ENCODE measurements at regions not wholly inside any gene's neighbourhood (a gene's known extent, or its start where the extent isn't known, plus 50 kb on each side); places are given as distances from the start of the nearest gene placed in this dataset.

DNA sequence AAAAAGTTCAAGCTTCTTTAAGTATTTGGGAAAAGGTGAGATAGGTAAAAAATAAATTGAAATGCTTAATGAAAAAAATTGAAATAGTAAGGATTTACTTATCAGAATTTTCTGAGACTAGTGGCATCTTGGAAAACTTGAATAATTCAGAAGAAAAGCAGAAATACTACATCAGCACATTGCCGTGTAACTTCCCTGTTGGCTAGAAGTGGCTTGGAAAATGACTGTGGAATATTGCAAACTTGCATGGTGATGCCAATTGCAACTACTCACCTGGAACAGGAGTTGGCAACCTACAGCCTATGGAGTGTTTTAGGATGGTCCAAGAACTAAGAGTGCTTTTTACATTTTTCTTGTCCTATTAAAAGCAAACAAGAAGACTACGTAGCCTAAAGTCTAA is 603.5 kb upstream of the VRK2 start:
- Histone ChIP-seq H3K9me3 (replicated peaks; ENCODE audit: insufficient read depth, low read length) (no peaks in the 10 kb centered on the region), H3K4me1 (ENCODE audit: low read length) (no peaks in the 10 kb centered on the region), H3F3A (ENCODE audit: insufficient read depth, low read length) (no peaks in the 10 kb centered on the region), H3K9me2 (replicated peaks; ENCODE audit: insufficient read depth, low read length) (no peaks in the 10 kb centered on the region), H3K79me2 (ENCODE audit: low read length) (no peaks in the 10 kb centered on the region), H4K20me1 (ENCODE audit: insufficient read depth, low read length) (no peaks in the 10 kb centered on the region), H3K4me3 (ENCODE audit: low read length) (no peak overlapping the region), H3K9ac (ENCODE audit: low read length) (no peak overlapping the region), H2AFZ (ENCODE audit: low read length) (no peak overlapping the region), H3K4me2 (ENCODE audit: low read depth, low read length) (no peak overlapping the region), H3K36me3 (replicated peaks; ENCODE audit: insufficient read depth, low read length) (no peaks in the 10 kb centered on the region), H3K27me3 (replicated peaks; ENCODE audit: insufficient read depth, low read length) (no peaks in the 10 kb centered on the region), H3K27ac (ENCODE audit: low read length) (no peak overlapping the region)
- DNase-seq, result no peak
- TF ChIP-seq EZH2 (optimal IDR thresholded peaks at IDR 0.05; ENCODE audit: low read depth, low read length), result no peak
- TF ChIP-seq, protein P1, sequence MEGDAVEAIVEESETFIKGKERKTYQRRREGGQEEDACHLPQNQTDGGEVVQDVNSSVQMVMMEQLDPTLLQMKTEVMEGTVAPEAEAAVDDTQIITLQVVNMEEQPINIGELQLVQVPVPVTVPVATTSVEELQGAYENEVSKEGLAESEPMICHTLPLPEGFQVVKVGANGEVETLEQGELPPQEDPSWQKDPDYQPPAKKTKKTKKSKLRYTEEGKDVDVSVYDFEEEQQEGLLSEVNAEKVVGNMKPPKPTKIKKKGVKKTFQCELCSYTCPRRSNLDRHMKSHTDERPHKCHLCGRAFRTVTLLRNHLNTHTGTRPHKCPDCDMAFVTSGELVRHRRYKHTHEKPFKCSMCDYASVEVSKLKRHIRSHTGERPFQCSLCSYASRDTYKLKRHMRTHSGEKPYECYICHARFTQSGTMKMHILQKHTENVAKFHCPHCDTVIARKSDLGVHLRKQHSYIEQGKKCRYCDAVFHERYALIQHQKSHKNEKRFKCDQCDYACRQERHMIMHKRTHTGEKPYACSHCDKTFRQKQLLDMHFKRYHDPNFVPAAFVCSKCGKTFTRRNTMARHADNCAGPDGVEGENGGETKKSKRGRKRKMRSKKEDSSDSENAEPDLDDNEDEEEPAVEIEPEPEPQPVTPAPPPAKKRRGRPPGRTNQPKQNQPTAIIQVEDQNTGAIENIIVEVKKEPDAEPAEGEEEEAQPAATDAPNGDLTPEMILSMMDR (IDR thresholded peaks at IDR 0.05; ENCODE audit: low read length), result no peak
- TF ChIP-seq EZH2phosphoT487 (IDR thresholded peaks at IDR 0.05; ENCODE audit: low read length), result no peak

- DNase-seq, result no peak
- H3K4me3 ChIP-seq (ENCODE audit: low read length), result no peak overlapping the region
- H3K27ac ChIP-seq (ENCODE audit: low read length), result no peak overlapping the region
- H3K79me2 ChIP-seq (ENCODE audit: low read length), result no peaks in the 10 kb centered on the region
- H3K9me2 ChIP-seq (replicated peaks; ENCODE audit: insufficient read depth, low read length), result no peaks in the 10 kb centered on the region
- no peak overlapping the region for H3K4me2 ChIP-seq (ENCODE audit: low read depth, low read length)
- H2AFZ ChIP-seq (ENCODE audit: low read length), result no peak overlapping the region
- no peaks in the 10 kb centered on the region for H3K9me3 ChIP-seq (replicated peaks; ENCODE audit: insufficient read depth, low read length)
- no peaks in the 10 kb centered on the region for H3K36me3 ChIP-seq (replicated peaks; ENCODE audit: insufficient read depth, low read length)
- no peaks in the 10 kb centered on the region for H3F3A ChIP-seq (ENCODE audit: insufficient read depth, low read length)
- no peaks in the 10 kb centered on the region for H4K20me1 ChIP-seq (ENCODE audit: insufficient read depth, low read length)
- no peaks in the 10 kb centered on the region for H3K4me1 ChIP-seq (ENCODE audit: low read length)
- H3K27me3 ChIP-seq (replicated peaks; ENCODE audit: insufficient read depth, low read length), result no peaks in the 10 kb centered on the region
- H3K9ac ChIP-seq (ENCODE audit: low read length), result no peak overlapping the region
- TF ChIP-seq EZH2 (optimal IDR thresholded peaks at IDR 0.05; ENCODE audit: low read depth, low read length) (no peak), EZH2phosphoT487 (IDR thresholded peaks at IDR 0.05; ENCODE audit: low read length) (no peak)
- TF ChIP-seq, protein P1 (IDR thresholded peaks at IDR 0.05; ENCODE audit: low read length), result no peak
Observed at GRCh38 chr2:57443973-57444521, 602.6 kb upstream of the VRK2 start.

DNA sequence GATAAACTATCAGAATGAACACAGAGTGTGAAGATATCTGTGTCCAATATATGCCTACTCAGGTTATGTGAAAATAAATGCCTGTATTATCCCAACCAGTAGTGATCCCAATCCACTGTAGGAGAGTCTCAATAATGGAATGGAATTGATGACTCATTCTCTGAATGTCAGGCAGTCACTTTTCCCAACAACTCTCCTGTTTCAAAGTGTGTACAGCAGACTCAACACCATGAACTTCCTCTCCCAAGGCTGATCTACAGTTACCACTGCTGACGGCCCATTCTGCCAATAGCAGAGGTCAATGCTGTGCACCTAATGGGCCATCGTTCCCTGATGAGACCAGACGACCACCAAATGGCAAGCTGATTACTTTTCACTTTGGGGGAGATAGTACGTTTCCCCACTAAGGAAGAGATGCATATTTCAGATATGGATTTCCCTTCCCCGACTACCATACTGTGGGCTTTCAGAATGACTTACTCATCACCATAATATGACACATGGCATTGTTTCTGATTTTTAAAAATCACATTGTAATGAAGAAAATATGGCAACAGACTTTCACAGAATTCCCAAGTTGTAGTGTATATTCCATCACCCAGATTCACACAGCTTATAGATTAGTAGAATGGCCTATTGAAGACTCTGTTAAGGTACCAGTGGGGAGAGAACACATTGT is 601.7 kb upstream of the VRK2 start:
- no peaks in the 10 kb centered on the region for H3K9me3 ChIP-seq (replicated peaks; ENCODE audit: insufficient read depth, low read length)
- H3F3A ChIP-seq (ENCODE audit: insufficient read depth, low read length), result no peaks in the 10 kb centered on the region
- H4K20me1 ChIP-seq (ENCODE audit: insufficient read depth, low read length), result no peaks in the 10 kb centered on the region
- no peaks in the 10 kb centered on the region for H3K9me2 ChIP-seq (replicated peaks; ENCODE audit: insufficient read depth, low read length)
- no peak overlapping the region for H3K4me3 ChIP-seq (ENCODE audit: low read length)
- no peak overlapping the region for H3K4me2 ChIP-seq (ENCODE audit: low read depth, low read length)
- DNase-seq, result no peak
- TF ChIP-seq, protein P1 (IDR thresholded peaks at IDR 0.05; ENCODE audit: low read length), result no peak
- TF ChIP-seq EZH2 (optimal IDR thresholded peaks at IDR 0.05; ENCODE audit: low read depth, low read length) (no peak), EZH2phosphoT487 (IDR thresholded peaks at IDR 0.05; ENCODE audit: low read length) (no peak)
- H3K27ac ChIP-seq (ENCODE audit: low read length), result no peak overlapping the region
- no peaks in the 10 kb centered on the region for H3K4me1 ChIP-seq (ENCODE audit: low read length)
- no peaks in the 10 kb centered on the region for H3K79me2 ChIP-seq (ENCODE audit: low read length)
- no peaks in the 10 kb centered on the region for H3K27me3 ChIP-seq (replicated peaks; ENCODE audit: insufficient read depth, low read length)
- H3K36me3 ChIP-seq (replicated peaks; ENCODE audit: insufficient read depth, low read length), result no peaks in the 10 kb centered on the region
- H3K9ac ChIP-seq (ENCODE audit: low read length), result no peak overlapping the region
- H2AFZ ChIP-seq (ENCODE audit: low read length), result no peak overlapping the region
